ENCODE measurements at regions not wholly inside any gene's neighbourhood (a gene's known extent, or its start where the extent isn't known, plus 50 kb on each side); places are given as distances from the start of the nearest gene placed in this dataset.

DNA sequence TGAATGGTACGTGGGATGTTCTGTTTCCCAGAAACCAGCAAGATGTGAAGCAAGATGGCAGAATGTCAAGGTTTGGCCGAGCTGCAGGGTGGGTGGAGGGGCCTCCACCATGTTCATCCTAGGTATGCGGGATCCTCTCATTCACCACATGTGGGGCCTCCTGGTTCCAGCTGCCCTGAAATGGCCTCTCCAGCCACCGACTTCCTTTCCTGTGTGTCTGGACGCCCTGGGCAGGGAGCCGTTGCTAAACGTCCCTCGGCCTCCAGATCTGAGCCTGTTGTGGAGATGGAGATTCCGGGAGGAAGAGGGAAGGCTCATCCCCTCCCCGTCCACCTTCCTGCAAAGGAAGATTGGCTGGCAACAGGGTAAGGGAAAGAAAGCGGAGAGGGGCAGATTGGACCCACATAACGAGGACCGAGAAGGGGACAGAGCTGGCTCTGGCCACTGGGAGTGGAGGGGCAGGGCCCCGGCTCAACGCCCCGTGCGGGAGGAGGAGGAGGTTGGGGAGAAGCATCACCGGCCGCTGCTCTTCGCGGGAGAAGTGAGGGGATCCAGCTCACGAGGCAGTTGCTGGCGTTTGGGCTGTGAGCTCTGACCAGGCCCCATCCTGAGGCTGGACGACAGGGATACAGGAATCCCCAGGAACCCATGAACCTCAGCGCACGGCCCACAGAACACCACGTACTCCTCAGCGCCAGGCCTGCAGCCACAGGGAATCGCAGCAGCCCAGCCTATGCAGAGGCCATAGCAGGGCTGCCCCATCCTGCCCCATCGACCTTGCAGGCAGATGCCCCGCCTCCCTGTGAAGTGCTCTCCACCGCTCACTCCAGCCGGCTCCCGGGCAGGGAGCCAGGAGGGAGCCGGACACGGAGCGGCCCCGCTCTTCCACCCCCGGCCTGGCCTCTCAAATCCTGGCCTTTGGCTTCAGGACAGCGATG lies 98.3 kb downstream of the FOXL3 start:
- FAIRE-seq (no peak), DNase-seq (ENCODE audit: low read depth, low spot score) (no peak)
- no peaks in the 10 kb centered on the region for H3K27me3 ChIP-seq (ENCODE audit: control insufficient read depth, extremely low read depth, insufficient read depth, low read length)

GRCh38 chr7:388961-389701 lies 99.2 kb downstream of the FOXL3 start:
- H3K36me3 ChIP-seq (ENCODE audit: control insufficient read depth in 2 of 2, extremely low read depth in 1 of 2, insufficient read depth in 2 of 2, low read length in 2 of 2) = no peaks in the 10 kb centered on the region
- H3K4me3 ChIP-seq (ENCODE audit: control insufficient read depth in 2 of 3, extremely low read depth in 1 of 3, insufficient read depth in 2 of 3, low read depth in 1 of 3, low read length in 3 of 3) = no peak overlapping the region
- no peak overlapping the region for H3K9ac ChIP-seq (ENCODE audit: control insufficient read depth, extremely low read depth, insufficient read depth, low read length)
- no peak overlapping the region for H3K4me2 ChIP-seq (ENCODE audit: control insufficient read depth, extremely low read depth, insufficient read depth, low read depth, low read length)
- H3K79me2 ChIP-seq (ENCODE audit: control insufficient read depth, insufficient read depth, low read length) = no peaks in the 10 kb centered on the region
- dilution Hi-C loops (cut with MboI; ENCODE audit: extremely low pct_ligation_motif_present, low sequenced_read_pairs) = no loop called here
- no peak for TF ChIP-seq EZH2 (IDR thresholded peaks at IDR 0.05; ENCODE audit: low read length)
- no peak for DNase-seq (ENCODE audit: low read depth, low spot score)
- no peak overlapping the region for H2AFZ ChIP-seq (ENCODE audit: control insufficient read depth, low read length)
- H3K27me3 ChIP-seq (ENCODE audit: control insufficient read depth, extremely low read depth, insufficient read depth, low read length) = no peaks in the 10 kb centered on the region
- H4K20me1 ChIP-seq (ENCODE audit: control insufficient read depth, extremely low read depth, insufficient read depth, low read length) = no peaks in the 10 kb centered on the region
- no peaks in the 10 kb centered on the region for H3K9me3 ChIP-seq (ENCODE audit: control insufficient read depth, low read depth, low read length)
- peaks cover 14% of the 10 kb centered on the region for H3K4me1 ChIP-seq (ENCODE audit: control insufficient read depth, extremely low read depth, insufficient read depth, low read length)
- no peaks in the 10 kb centered on the region for H3K9me1 ChIP-seq (ENCODE audit: control insufficient read depth, extremely low read depth, insufficient read depth, low read length)
- H3K27ac ChIP-seq (ENCODE audit: control insufficient read depth, insufficient read depth, low read length) = no peak overlapping the region
- FAIRE-seq = no peak

More for the DNA sequence above, 98.3 kb downstream of the FOXL3 start:
- Histone ChIP-seq H3K4me1 (ENCODE audit: control insufficient read depth, extremely low read depth, insufficient read depth, low read length) (peaks cover 14% of the 10 kb centered on the region), H3K9me3 (ENCODE audit: control insufficient read depth, low read depth, low read length) (no peaks in the 10 kb centered on the region), H3K36me3 (ENCODE audit: control insufficient read depth in 2 of 2, extremely low read depth in 1 of 2, insufficient read depth in 2 of 2, low read length in 2 of 2) (no peaks in the 10 kb centered on the region), H3K27ac (ENCODE audit: control insufficient read depth, insufficient read depth, low read length) (no peak overlapping the region), H3K79me2 (ENCODE audit: control insufficient read depth, insufficient read depth, low read length) (no peaks in the 10 kb centered on the region), H3K4me3 (ENCODE audit: control insufficient read depth in 2 of 3, extremely low read depth in 1 of 3, insufficient read depth in 2 of 3, low read depth in 1 of 3, low read length in 3 of 3) (no peak overlapping the region), H3K9ac (ENCODE audit: control insufficient read depth, extremely low read depth, insufficient read depth, low read length) (no peak overlapping the region), H4K20me1 (ENCODE audit: control insufficient read depth, extremely low read depth, insufficient read depth, low read length) (no peaks in the 10 kb centered on the region), H3K4me2 (ENCODE audit: control insufficient read depth, extremely low read depth, insufficient read depth, low read depth, low read length) (no peak overlapping the region), H2AFZ (ENCODE audit: control insufficient read depth, low read length) (no peak overlapping the region), H3K9me1 (ENCODE audit: control insufficient read depth, extremely low read depth, insufficient read depth, low read length) (no peaks in the 10 kb centered on the region)
- dilution Hi-C loops (cut with MboI; ENCODE audit: extremely low pct_ligation_motif_present, low sequenced_read_pairs) = no loop called here
- TF ChIP-seq, protein P1, sequence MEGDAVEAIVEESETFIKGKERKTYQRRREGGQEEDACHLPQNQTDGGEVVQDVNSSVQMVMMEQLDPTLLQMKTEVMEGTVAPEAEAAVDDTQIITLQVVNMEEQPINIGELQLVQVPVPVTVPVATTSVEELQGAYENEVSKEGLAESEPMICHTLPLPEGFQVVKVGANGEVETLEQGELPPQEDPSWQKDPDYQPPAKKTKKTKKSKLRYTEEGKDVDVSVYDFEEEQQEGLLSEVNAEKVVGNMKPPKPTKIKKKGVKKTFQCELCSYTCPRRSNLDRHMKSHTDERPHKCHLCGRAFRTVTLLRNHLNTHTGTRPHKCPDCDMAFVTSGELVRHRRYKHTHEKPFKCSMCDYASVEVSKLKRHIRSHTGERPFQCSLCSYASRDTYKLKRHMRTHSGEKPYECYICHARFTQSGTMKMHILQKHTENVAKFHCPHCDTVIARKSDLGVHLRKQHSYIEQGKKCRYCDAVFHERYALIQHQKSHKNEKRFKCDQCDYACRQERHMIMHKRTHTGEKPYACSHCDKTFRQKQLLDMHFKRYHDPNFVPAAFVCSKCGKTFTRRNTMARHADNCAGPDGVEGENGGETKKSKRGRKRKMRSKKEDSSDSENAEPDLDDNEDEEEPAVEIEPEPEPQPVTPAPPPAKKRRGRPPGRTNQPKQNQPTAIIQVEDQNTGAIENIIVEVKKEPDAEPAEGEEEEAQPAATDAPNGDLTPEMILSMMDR (optimal IDR thresholded peaks at IDR 0.05 in 1 of 3, IDR thresholded peaks at IDR 0.05 in 1 of 3, conservative IDR thresholded peaks at IDR 0.05 in 1 of 3; ENCODE audit: extremely low read depth in 1 of 3, insufficient read depth in 2 of 3, low read length in 3 of 3) = no peak
- no peak for TF ChIP-seq EZH2 (IDR thresholded peaks at IDR 0.05; ENCODE audit: low read length)

Data from keratinocyte (primary cell).